Stimulated activated CD8-positive, alpha-beta memory T cell treated with anti-CD3 and anti-CD28 coated beads, Interleukin-12 subunit alpha, Interleukin-12 subunit beta, amount 100 ng/mL, for 24 hours (primary cell): ENCODE measurements at regions not wholly inside any gene's neighbourhood (a gene's known extent, or its start where the extent isn't known, plus 50 kb on each side); places are given as distances from the start of the nearest gene placed in this dataset.

Experiments used
- DNase-seq: peaks from one replicate; pipeline ENCODE4 v3.0.0-alpha.2; 2020; ENCODE audit errors: extremely low read depth

- DNase-seq = no peak
Measured at GRCh38 chr16:66289051-66289680, 77.3 kb upstream of the CDH5 start.

- no peak for DNase-seq
Measured at GRCh38 chr16:66287926-66288325, 78.6 kb upstream of the CDH5 start.

GRCh38 chr16:66287416-66287815 is 79.1 kb upstream of the CDH5 start:
- DNase-seq = no peak

- DNase-seq = no peak
Measured at GRCh38 chr16:66286527-66286926, 80.0 kb upstream of the CDH5 start.

GRCh38 chr16:66278604-66279262 is 87.8 kb upstream of the CDH5 start:
- DNase-seq = no peak

GRCh38 chr16:66278111-66278531 is 88.4 kb upstream of the CDH5 start:
- DNase-seq = no peak

- no peak for DNase-seq
Measured at GRCh38 chr16:66277311-66278070, 89.0 kb upstream of the CDH5 start.

GRCh38 chr16:66275775-66276428 is 90.6 kb upstream of the CDH5 start:
- DNase-seq = no peak

GRCh38 chr16:66274335-66275110 is 92.0 kb upstream of the CDH5 start:
- DNase-seq = no peak

- DNase-seq = no peak
Measured at GRCh38 chr16:66273644-66274334, 92.7 kb upstream of the CDH5 start.

- no peak for DNase-seq
Measured at GRCh38 chr16:66273053-66273452, 93.4 kb upstream of the CDH5 start.

- no peak for DNase-seq
Measured at GRCh38 chr16:66272461-66272860, 94.0 kb upstream of the CDH5 start.

- no peak for DNase-seq
Measured at GRCh38 chr16:66271074-66272060, 95.1 kb upstream of the CDH5 start.

GRCh38 chr16:66270333-66270927 is 96.1 kb upstream of the CDH5 start:
- DNase-seq = peak; percentile 24

GRCh38 chr16:66269617-66270332 is 96.7 kb upstream of the CDH5 start:
- DNase-seq = no peak

GRCh38 chr16:66267292-66268014 is 99.0 kb upstream of the CDH5 start:
- DNase-seq = no peak

GRCh38 chr16:66266436-66267291 is 99.8 kb upstream of the CDH5 start:
- no peak for DNase-seq
